ENCODE measurements at regions not wholly inside any gene's neighbourhood (a gene's known extent, or its start where the extent isn't known, plus 50 kb on each side); places are given as distances from the start of the nearest gene placed in this dataset.

GRCh38 chr2:186424265-186424664 lies 61.8 kb upstream of the ZC3H15 start:
- TF ChIP-seq, protein P1, sequence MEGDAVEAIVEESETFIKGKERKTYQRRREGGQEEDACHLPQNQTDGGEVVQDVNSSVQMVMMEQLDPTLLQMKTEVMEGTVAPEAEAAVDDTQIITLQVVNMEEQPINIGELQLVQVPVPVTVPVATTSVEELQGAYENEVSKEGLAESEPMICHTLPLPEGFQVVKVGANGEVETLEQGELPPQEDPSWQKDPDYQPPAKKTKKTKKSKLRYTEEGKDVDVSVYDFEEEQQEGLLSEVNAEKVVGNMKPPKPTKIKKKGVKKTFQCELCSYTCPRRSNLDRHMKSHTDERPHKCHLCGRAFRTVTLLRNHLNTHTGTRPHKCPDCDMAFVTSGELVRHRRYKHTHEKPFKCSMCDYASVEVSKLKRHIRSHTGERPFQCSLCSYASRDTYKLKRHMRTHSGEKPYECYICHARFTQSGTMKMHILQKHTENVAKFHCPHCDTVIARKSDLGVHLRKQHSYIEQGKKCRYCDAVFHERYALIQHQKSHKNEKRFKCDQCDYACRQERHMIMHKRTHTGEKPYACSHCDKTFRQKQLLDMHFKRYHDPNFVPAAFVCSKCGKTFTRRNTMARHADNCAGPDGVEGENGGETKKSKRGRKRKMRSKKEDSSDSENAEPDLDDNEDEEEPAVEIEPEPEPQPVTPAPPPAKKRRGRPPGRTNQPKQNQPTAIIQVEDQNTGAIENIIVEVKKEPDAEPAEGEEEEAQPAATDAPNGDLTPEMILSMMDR (conservative IDR thresholded peaks at IDR 0.05; ENCODE audit: low read depth, low read length), result no peak
- TF ChIP-seq EZH2 (IDR thresholded peaks at IDR 0.05; ENCODE audit: low read length, unreplicated experiment), result no peak

All from PC-3 (cell line).